Spleen (tissue), 7 donors: ENCODE measurements at regions not wholly inside any gene's neighbourhood (a gene's known extent, or its start where the extent isn't known, plus 50 kb on each side); places are given as distances from the start of the nearest gene placed in this dataset.
"Not testable (repeated sequence)": the region's sequence is repeated elsewhere in the genome, so short reads cannot be mapped to it uniquely, and the experiment has no call there.

Experiments used
- CTCF ChIP-seq, 11 experiments: fragments of 200-600 bp in 7 of 11; fragments of 450-650 bp in 4 of 11; sonication (generic) in 4 of 11; IDR thresholded peaks in 8 of 11; conservative IDR thresholded peaks in 3 of 11; 1 replicate in 7 of 11; 2 replicates in 4 of 11; pipeline versions ENCODE4 v1.4.0 to v1.8.0; 2016 to 2021; ENCODE audit warnings: antibody characterized with exemption in 11 of 11, inconsistent platforms in 4 of 11, mild to moderate bottlenecking in 1 of 11
- POLR2A ChIP-seq, 3 donors: fragments of 450-650 bp; IDR thresholded peaks; one replicate each; pipeline ENCODE4 v1.5.1; 2017; ENCODE audit warnings: antibody characterized with exemption in 3 of 3, mild to moderate bottlenecking in 1 of 3
- donor health status: DM: no; HTN: no; CAD: no; lungs with moderate emphysema.
- donor health status: DM: no; HTN: no; CAD: no.
- donor health status: DM: no; HTN: no; CAD: no.

DNA sequence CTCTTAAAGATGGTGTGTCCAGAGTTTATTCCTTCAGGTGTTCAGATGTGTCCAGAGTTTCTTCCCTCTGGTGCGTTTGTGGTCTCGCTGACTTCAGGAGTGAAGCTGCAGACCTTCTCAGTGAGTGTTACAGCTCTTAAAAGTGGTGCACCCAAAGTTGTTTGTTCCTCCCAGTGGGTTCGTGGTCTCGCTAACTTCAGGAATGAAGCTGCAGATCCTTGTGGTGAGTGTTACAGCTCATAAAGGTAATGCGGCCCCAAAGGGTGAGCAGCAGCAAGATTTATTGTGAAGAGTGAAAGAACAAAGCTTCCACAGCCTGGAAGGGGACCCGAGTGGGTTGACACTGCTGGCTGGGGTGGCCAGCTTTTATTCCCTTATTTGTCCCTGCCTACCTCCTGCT lies 227.7 kb upstream of the DAB2 start:
- TF ChIP-seq POLR2A (IDR thresholded peaks at IDR 0.05); CTCF (IDR thresholded peaks at IDR 0.05 in 8 of 11, conservative IDR thresholded peaks at IDR 0.05 in 3 of 11): not testable (repeated sequence)
